ENCODE measurements at regions not wholly inside any gene's neighbourhood (a gene's known extent, or its start where the extent isn't known, plus 50 kb on each side); places are given as distances from the start of the nearest gene placed in this dataset.

GRCh38 chr16:86143666-86144065 is 244.7 kb downstream of the IRF8 start:
- DNase-seq (ENCODE audit: low read depth, low spot score): no peak

DNA sequence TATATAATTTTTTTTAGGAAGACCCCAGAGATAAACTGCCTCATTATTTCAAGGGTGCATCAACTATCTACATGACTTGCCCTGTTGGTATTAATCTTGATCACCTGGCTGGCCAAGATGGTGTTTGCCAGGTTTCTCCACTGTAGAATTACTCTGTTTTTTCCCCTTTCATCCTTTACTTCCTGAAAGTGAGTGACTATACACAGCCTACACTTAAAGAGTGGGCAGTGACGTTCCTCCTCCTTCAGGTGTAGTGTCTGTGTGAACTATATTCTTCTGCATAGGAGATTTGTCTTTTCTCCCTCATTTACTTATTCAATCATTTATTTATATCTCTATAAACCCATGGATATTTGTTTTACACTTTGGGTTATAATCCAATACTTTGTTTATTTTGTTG is 246.7 kb downstream of the IRF8 start:
- DNase-seq (ENCODE audit: low read depth, low spot score): no peak

DNA sequence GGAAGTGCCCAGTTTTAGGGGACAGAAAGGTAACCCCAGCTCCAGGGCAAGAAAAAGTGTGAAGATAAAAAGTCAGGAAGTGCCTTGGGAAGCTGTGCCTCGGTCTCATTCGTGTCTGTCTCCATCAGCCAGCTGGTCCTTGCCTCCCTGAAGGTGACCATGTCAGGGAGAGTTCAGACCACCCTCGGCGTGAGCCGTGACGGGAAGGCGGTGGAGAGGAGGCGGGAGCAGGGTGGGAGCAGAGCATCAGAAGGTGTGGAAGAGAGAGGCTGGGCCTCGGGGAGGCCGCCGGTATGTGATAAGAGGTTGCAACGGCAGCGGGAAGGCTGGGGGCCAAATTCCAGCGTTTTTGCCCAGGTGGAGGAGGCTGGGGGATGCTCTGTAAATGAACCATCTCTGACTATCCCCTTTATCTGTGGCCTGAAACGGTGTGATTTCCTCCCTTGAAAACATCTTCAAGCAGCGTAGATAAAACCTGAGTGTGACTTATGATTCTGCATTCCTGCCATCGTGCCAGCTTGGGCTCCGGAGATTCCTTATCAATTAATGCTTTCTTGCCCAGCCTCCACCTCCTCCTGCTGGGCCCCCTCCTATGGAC is 251.8 kb downstream of the IRF8 start:
- DNase-seq (ENCODE audit: low read depth, low spot score): no peak

DNA sequence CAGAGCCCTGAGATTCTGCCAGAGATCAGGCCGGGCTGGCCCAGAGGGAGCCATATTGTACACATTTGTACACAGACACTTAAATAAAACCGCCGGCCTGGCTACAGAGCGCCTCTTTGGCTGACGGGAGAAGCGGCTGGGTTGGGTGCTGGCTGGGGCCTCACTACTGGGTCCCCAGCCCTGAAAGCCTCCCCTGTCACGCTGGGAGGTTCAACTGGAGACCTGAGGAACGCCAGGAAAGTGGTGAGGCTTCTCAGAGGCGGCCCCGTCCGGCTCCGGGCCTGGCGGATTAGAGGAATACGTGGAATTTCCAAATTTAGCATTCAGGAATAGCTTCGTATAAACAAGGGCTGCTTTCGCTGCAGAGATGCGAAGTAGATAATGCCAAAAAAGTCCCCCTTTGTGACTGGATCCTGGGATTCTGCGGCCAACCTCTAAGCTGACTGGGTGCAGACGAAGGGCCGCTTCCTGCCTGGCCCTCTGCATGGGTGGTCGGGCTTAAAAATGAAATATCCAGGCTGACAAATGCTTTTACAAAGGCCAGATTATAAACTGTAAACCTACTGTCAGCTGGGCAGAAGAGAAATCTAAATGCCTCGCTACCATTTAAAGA is 252.4 kb downstream of the IRF8 start:
- no peak for DNase-seq (ENCODE audit: low read depth, low spot score)

- peak; percentile 45 for DNase-seq (ENCODE audit: low read depth, low spot score)
Measured at GRCh38 chr16:86156155-86156554, 257.2 kb downstream of the IRF8 start.

DNA sequence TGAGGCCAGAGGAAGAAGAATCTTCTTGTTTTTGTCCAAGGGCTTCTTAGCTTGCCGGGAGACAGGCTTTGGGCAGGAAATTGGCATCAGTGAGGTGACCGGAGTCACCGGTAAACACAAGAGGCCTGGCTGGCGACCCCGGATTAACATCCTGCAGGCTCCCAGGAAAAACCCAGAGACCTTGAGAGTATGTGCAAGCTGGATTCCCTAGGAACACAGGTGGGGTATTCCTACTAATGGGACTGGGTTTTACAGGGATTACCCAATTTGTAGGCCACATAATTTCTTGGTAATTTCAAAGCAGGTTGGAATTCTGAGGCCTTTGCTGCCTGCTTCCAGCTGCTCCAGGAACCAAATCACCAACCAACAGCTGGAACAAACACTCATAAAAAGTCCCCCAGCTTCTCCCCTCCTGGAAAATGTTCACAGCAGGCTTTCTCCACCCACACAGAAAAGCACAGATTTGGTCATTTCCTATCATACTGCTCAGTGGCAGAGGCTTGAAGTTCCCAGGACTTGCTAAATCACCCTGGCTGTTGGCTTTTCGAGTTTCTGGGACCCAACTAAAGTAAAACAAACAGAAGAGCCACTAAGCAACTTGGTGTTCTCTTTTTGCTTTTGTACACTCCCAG is 258.8 kb downstream of the IRF8 start:
- DNase-seq (ENCODE audit: low read depth, low spot score): no peak

DNA sequence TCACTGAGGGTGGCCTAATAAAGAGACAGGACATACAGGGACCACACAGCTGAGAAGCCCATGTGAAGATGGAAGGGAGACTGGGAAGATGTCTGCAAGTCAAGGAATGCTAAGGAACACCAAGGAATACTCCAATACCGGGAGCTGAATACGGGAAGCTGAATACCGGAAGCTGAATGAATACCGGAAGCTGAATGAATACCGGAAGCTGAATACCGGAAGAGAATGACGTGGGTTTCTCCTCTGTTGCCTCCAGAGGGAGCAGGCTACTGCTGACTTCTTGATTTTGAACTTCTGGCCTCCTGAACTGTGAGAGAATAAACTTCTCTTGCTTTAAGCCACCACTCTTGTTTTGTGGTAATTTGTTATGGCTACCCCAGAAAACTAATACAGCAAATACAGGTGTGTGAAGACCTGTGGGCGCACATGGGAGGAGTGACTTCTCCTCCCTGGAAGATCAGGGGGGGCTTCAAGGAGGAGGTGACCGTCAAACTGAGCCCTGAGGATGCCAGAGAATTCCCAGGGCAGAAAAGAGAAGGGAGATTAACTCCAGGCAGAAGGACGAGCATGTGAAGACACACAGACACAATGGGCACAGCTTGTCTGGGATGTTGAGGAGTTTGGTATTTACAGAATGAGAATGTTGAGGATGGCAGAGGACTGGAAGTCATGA is 259.9 kb downstream of the IRF8 start:
- DNase-seq (ENCODE audit: low read depth, low spot score): no peak

DNA sequence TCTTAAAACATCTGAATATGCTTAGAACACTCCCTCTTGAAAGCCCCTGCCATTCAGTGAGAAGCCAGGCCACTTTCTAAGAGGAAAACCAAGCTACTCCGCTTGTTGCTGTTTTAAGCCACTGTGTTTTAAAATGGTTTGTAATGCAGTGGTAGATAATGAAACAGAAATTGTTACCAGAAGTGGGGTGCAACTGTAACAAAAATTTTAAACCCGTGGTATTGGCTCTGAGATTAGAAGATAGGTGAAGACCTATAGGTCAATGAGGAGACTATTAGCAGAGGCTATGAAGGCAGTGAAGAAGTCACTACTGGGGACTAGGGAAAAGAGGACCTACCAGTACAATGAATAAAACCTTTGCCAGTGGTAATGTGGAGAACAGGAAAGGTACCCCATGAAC is 266.5 kb downstream of the IRF8 start:
- no peak for DNase-seq (ENCODE audit: low read depth, low spot score)

DNA sequence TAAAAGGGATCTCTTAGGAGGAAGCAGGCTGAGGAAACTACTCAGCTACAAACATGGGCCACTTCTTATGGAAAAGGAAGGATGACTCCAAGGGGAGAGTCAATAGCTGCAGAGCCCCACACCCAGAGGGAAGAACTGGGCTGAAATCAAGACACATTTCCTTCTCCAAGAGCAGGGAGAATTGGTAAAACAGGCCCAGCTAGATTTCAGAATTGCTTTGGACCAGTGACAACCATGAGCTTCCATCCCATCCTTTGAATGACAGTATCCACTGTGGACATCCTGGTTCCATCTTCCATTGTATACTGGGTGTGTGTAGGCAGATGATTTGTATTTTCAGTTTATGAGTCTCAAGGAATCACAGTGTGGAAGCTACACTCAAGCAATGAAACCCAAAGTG is 267.5 kb downstream of the IRF8 start:
- DNase-seq (ENCODE audit: low read depth, low spot score): no peak

GRCh38 chr16:86167061-86167460 is 268.1 kb downstream of the IRF8 start:
- no peak for DNase-seq (ENCODE audit: low read depth, low spot score)

- DNase-seq (ENCODE audit: low read depth, low spot score): no peak
Measured at GRCh38 chr16:86170720-86171119, 271.8 kb downstream of the IRF8 start.

DNA sequence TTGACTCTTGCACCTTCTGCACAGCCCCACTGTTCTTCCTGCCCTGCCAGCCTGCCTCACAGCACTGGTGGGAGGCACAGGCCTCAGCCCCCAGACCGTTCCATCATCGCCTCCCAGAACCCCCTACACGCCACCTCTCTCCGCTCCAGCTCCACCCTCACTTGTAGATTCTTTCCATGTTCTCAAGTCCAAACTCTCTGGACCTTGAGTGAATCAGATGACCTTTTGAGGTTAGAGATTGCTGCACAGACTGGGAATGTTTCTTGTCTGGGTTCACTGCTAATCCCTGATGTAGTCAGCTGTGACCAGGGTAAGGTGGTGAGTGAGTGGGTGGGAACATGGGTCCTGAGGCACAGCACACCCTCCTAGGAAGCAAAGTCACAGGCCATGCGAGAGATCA is 272.4 kb downstream of the IRF8 start:
- DNase-seq (ENCODE audit: low read depth, low spot score): no peak

DNA sequence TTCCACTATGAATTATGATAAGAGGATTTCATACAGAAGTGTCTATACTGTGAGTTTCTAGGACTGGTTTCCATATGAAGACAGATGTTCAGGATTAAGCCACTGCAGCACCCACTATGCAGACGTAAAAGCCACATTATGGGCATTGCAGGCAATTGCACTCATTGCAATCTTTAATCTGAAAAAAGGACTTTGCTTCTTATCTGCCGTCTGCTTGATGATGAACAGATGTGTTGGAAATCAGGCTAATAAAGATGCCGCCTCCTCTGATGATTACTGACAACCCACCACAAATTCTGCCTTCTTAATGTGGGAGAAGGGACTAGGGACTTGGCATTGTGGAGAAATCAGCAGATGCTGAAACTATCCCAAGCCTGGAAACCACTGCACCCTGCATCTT is 276.9 kb downstream of the IRF8 start:
- DNase-seq (ENCODE audit: low read depth, low spot score): no peak

DNA sequence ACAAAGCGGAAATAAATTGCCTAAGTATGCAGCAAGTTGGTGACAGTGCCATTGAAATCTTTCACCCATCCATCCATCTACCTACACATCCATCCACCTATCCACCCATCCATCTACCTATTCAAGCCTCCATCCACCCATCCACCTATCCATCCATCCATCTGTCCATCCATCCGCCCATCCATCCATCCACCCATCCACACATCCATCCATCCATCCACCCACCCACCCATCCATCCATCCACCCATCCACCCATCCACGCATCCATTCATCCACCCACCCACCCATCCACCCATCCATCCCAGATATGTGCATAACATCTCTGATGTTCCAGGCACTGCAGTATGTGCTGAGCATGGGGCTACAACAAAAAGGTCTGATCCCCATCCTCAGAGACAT is 277.5 kb downstream of the IRF8 start:
- no peak for DNase-seq (ENCODE audit: low read depth, low spot score)

DNA sequence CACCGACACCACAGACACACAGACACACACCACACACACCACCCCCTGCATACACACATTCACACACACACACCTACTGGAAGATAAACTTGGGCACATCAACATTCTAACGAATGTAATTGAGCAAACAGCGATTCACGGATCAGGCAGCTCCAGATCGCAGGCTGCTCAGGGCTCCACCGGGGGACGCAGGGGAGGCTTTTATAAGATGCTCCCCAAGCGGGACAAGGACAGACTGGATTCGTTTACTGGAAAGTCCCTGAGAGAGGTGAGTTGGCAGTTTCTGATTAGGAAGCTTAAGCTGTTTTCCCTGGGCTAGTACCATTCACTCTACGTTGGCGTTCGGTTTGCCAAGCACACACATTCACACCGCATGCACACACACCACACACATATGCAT is 281.3 kb downstream of the IRF8 start:
- DNase-seq (ENCODE audit: low read depth, low spot score): no peak

GRCh38 chr16:86180780-86181179 is 281.8 kb downstream of the IRF8 start:
- no peak for DNase-seq (ENCODE audit: low read depth, low spot score)

DNA sequence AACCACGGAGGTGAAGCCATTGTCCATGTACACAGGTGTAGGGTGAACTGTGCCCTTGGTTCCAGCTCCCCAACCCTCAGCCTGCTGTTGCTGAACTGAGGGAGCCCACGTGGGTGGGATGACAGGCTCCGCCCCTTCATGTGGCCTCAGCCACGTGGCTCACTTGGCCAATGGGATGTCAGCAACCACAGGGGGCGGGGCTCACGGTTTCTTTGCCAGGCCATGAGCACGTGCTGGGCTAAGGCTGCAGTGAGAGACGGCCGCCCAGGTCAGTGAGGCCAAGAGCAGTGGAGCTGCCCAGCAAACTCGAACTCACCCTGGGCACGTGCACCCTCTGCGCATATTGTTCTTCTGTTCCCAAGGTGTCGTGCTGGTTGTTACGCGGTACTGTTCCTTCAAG is 282.6 kb downstream of the IRF8 start:
- no peak for DNase-seq (ENCODE audit: low read depth, low spot score)

- no peak for DNase-seq (ENCODE audit: low read depth, low spot score)
Measured at GRCh38 chr16:86184185-86184584, 285.2 kb downstream of the IRF8 start.

DNA sequence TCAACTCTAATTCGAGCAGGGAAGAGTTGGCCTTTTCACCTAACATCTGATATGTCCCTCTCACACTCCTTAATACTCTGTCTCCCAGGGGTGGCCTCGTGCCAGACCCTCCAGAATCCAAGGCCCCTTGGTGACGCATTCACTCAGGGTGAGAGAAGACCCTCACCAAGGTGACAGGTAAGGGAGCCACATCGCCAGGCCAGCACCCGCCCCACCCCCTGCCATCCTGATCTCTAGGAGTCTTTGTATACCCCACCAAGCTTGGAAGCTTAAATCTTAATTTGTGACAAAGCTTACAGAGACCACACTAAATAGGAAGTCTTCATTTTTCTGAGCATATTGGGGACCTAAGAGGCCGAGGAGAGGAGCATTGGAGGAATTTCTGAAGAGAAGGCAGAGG is 286.1 kb downstream of the IRF8 start:
- no peak for DNase-seq (ENCODE audit: low read depth, low spot score)

DNA sequence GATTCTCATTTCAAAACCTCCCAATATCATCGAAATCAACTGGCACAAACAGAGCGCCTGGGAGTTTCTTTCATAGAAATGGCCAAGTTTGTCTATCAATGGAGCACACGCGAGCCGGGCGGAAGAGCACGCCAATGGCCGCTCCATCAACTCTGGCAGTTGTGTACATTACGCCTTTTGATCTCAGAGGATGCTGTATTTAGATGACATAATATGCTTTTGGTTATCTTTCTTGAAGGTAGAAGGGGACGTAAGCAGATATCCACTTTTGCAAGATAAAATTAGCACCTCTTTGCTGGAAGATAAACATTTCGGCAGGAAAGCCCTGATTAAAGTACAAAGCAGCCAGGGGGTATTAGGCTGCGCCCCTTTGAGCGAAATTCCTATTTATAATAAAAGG is 287.4 kb downstream of the IRF8 start:
- DNase-seq (ENCODE audit: low read depth, low spot score): no peak

GRCh38 chr16:86189934-86190333 is 291.0 kb downstream of the IRF8 start:
- no peak for DNase-seq (ENCODE audit: low read depth, low spot score)

DNA sequence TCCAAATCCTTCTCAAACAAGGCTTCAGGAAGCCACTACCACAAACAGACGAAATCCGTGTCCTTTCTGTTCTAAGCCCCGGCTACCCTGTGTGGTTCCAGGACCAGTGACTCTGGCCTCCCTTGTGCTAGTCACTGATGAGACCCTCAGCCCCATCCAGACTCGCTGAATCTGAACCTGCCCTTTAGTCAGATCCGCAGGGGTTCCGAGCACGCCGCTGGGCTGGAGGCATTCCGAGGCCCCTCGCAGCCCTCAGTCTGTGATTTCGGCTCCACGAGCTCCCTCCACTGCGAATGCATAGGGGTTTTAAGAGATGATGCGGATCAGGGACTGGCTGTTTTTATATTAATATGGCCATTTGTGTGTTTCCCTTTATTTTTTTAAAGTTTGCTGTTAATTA is 292.7 kb downstream of the IRF8 start:
- DNase-seq (ENCODE audit: low read depth, low spot score): no peak
